RWPE2 (cell line): ENCODE measurements at regions not wholly inside any gene's neighbourhood (a gene's known extent, or its start where the extent isn't known, plus 50 kb on each side); places are given as distances from the start of the nearest gene placed in this dataset.

Experiments
- ATAC-seq: fragments of 200-7000 bp; cut with Tn5 transposase; 3 replicates; pipeline ENCODE4 v1.9.1; 2021; ENCODE audit warnings: low read depth
- DNase-seq: peaks from one replicate; pipeline ENCODE4 v3.0.0-alpha.2; 2020; ENCODE audit warnings: low spot score
- H3K27ac ChIP-seq: fragments of 450-650 bp; 2 replicates; pipeline ENCODE4 v1.5.1; 2017; ENCODE audit warnings: mild to moderate bottlenecking; ENCODE audit not compliant: poor library complexity, severe bottlenecking
- H3K27me3 ChIP-seq: fragments of 250-450 bp; sonication (Bioruptor Pico); 2 replicates; pipeline ENCODE4 v1.5.1; 2021; ENCODE audit warnings: mild to moderate bottlenecking, moderate library complexity; ENCODE audit not compliant: insufficient read depth, poor library complexity, severe bottlenecking
- H3K36me3 ChIP-seq: fragments of 250-450 bp; sonication (Bioruptor Pico); 2 replicates; pipeline ENCODE4 v1.5.1; 2020; ENCODE audit warnings: low read depth, mild to moderate bottlenecking, moderate library complexity
- H3K4me1 ChIP-seq: fragments of 250-450 bp; sonication (Bioruptor Pico); 2 replicates; pipeline ENCODE4 v1.5.1; 2021; ENCODE audit warnings: mild to moderate bottlenecking, moderate library complexity; ENCODE audit not compliant: insufficient read depth, poor library complexity, severe bottlenecking
- H3K4me3 ChIP-seq: fragments of 250-450 bp; sonication (Bioruptor Pico); 2 replicates; pipeline ENCODE4 v1.5.1; 2021; ENCODE audit warnings: mild to moderate bottlenecking, moderate library complexity; ENCODE audit not compliant: severe bottlenecking
- H3K9me3 ChIP-seq: fragments of 250-450 bp; sonication (Bioruptor Pico); 2 replicates; pipeline ENCODE4 v1.5.1; 2021; ENCODE audit warnings: mild to moderate bottlenecking, moderate library complexity; ENCODE audit not compliant: severe bottlenecking
- TF ChIP-seq, protein P1 (sequence below): fragments of 450-650 bp; IDR thresholded peaks from one replicate; pipeline ENCODE4 v1.5.1; 2017; ENCODE audit warnings: mild to moderate bottlenecking, moderate library complexity; ENCODE audit not compliant: poor library complexity, severe bottlenecking

DNA sequence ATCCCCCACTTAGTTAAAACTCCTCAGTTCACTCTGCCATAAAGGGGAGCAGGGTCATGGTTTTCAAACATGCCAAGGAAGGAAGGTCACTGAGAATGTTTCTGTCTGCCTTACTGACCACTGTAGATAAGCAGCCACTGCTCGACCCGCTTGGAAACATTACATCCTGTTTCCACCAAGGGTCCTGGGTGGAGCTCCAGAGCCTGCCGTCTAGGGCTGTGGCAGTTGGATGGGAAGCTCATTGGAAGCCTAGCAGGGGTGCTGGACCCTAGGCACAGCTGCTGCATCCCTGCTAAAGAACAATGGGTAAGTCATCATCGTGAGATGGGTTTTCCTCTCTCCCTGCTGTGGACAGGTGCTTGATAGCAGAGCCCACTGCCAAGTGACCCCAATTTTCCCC is 76.0 kb upstream of the SRD5A3 start:
- H3K9me3 ChIP-seq, result no peaks in the 10 kb centered on the region
- DNase-seq, result no peak
- no peak overlapping the region for H3K4me3 ChIP-seq
- H3K4me1 ChIP-seq, result no peaks in the 10 kb centered on the region
- peaks cover 3% of the 10 kb centered on the region for H3K27me3 ChIP-seq
- TF ChIP-seq, protein P1, sequence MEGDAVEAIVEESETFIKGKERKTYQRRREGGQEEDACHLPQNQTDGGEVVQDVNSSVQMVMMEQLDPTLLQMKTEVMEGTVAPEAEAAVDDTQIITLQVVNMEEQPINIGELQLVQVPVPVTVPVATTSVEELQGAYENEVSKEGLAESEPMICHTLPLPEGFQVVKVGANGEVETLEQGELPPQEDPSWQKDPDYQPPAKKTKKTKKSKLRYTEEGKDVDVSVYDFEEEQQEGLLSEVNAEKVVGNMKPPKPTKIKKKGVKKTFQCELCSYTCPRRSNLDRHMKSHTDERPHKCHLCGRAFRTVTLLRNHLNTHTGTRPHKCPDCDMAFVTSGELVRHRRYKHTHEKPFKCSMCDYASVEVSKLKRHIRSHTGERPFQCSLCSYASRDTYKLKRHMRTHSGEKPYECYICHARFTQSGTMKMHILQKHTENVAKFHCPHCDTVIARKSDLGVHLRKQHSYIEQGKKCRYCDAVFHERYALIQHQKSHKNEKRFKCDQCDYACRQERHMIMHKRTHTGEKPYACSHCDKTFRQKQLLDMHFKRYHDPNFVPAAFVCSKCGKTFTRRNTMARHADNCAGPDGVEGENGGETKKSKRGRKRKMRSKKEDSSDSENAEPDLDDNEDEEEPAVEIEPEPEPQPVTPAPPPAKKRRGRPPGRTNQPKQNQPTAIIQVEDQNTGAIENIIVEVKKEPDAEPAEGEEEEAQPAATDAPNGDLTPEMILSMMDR, result no peak
- no peaks in the 10 kb centered on the region for H3K36me3 ChIP-seq
- ATAC-seq, result no peak
- H3K27ac ChIP-seq, result no peak overlapping the region

DNA sequence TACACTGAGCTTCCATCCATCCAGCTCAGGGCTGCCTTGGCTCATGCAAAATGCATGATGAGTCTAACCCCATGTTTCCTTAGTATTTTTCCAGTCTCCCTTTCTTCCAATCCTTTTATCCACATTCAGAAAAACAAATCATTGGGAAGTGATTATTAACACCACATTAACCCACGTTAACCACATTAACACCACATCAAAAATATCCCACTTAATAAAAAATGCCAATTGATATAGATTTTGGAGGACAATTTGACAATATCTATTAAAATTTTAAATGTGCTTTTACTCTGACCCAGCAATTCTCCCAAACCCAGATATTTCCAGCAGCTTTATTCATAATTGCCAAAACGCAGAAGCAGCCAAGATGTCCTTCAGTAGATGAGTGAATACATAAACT is 75.6 kb upstream of the SRD5A3 start:
- H3K9me3 ChIP-seq, result no peaks in the 10 kb centered on the region
- TF ChIP-seq, protein P1, result no peak
- DNase-seq (no peak), ATAC-seq (no peak)
- no peaks in the 10 kb centered on the region for H3K4me1 ChIP-seq
- no peak overlapping the region for H3K27ac ChIP-seq
- H3K27me3 ChIP-seq, result peaks cover 3% of the 10 kb centered on the region
- H3K4me3 ChIP-seq, result no peak overlapping the region
- no peaks in the 10 kb centered on the region for H3K36me3 ChIP-seq

DNA sequence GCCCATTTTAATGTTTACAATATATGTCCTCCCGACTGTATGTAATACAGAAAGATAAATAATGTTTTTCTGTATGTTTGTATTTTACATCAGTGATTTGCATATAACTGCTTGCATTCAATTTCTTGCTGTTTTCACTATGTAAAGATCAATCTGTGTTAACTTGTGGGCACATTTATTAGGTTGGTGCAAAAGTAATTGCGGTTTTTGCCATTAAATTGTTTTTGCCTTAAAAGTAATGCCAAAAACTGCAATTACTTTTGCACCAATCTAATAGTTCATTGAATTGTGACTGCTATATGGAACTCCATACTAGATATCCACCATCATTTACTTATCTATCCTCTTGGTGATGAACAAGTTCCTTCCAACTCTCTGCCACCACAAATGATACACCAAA is 73.9 kb upstream of the SRD5A3 start:
- Histone ChIP-seq H3K36me3 (no peaks in the 10 kb centered on the region), H3K9me3 (no peaks in the 10 kb centered on the region), H3K4me3 (no peak overlapping the region), H3K27me3 (peaks cover 3% of the 10 kb centered on the region), H3K4me1 (no peaks in the 10 kb centered on the region), H3K27ac (no peak overlapping the region)
- TF ChIP-seq, protein P1, result no peak
- ATAC-seq (no peak), DNase-seq (no peak)

- no peak overlapping the region for H3K4me3 ChIP-seq
- ATAC-seq, result no peak
- H3K27me3 ChIP-seq, result peaks cover 3% of the 10 kb centered on the region
- DNase-seq, result no peak
- H3K27ac ChIP-seq, result no peak overlapping the region
- H3K9me3 ChIP-seq, result no peaks in the 10 kb centered on the region
- TF ChIP-seq, protein P1, result no peak
- H3K4me1 ChIP-seq, result no peaks in the 10 kb centered on the region
- no peaks in the 10 kb centered on the region for H3K36me3 ChIP-seq
Observed at GRCh38 chr4:55272589-55272988, 73.5 kb upstream of the SRD5A3 start.

GRCh38 chr4:55277011-55277410 is 69.0 kb upstream of the SRD5A3 start:
- peaks cover 3% of the 10 kb centered on the region for H3K27me3 ChIP-seq
- DNase-seq (no peak), ATAC-seq (no peak)
- TF ChIP-seq, protein P1, result no peak
- H3K9me3 ChIP-seq, result no peaks in the 10 kb centered on the region
- H3K4me3 ChIP-seq, result no peak overlapping the region
- no peak overlapping the region for H3K27ac ChIP-seq
- H3K4me1 ChIP-seq, result no peaks in the 10 kb centered on the region
- no peaks in the 10 kb centered on the region for H3K36me3 ChIP-seq
